Spleen (tissue), 11 donors: ENCODE measurements at regions not wholly inside any gene's neighbourhood (a gene's known extent, or its start where the extent isn't known, plus 50 kb on each side); places are given as distances from the start of the nearest gene placed in this dataset.

Experiments
- DNase-seq: peaks from one replicate; pipeline ENCODE4 v3.0.0-alpha.2; 2020
- H3K27ac ChIP-seq, 8 donors: fragments of 200-600 bp; sonication (generic) in 7 of 8; 1 replicate in 4 of 8; 2 replicates in 4 of 8; pipeline versions ENCODE4 v1.5.0 to v1.8.0; 2016 to 2021; ENCODE audit warnings: inconsistent platforms in 4 of 8, mild to moderate bottlenecking in 4 of 8, moderate library complexity in 1 of 8
- H3K27me3 ChIP-seq, 7 donors: fragments of 200-600 bp; sonication (generic) in 6 of 7; replicated peaks in 1 of 7; 1 replicate in 4 of 7; 2 replicates in 3 of 7; pipeline versions ENCODE4 v1.5.0 to v1.8.0; 2016 to 2021; ENCODE audit warnings: inconsistent platforms in 3 of 7, mild to moderate bottlenecking in 1 of 7
- H3K36me3 ChIP-seq, 6 donors: fragments of 200-600 bp; sonication (generic) in 5 of 6; 1 replicate in 4 of 6; 2 replicates in 2 of 6; pipeline versions ENCODE4 v1.5.0 to v1.8.0; 2016 to 2021; ENCODE audit warnings: inconsistent platforms in 2 of 6
- H3K4me1 ChIP-seq, 6 donors: fragments of 200-600 bp; sonication (generic) in 5 of 6; 1 replicate in 3 of 6; 2 replicates in 3 of 6; pipeline versions ENCODE4 v1.5.0 to v1.8.0; 2016 to 2021; ENCODE audit warnings: inconsistent platforms in 3 of 6
- H3K4me3 ChIP-seq, 8 donors: fragments of 200-600 bp; sonication (generic) in 7 of 8; 1 replicate in 4 of 8; 2 replicates in 4 of 8; pipeline versions ENCODE4 v1.5.0 to v1.8.0; 2016 to 2021; ENCODE audit warnings: inconsistent platforms in 4 of 8, mild to moderate bottlenecking in 4 of 8, moderate library complexity in 2 of 8
- H3K9me3 ChIP-seq, 8 donors: fragments of 200-600 bp; sonication (generic) in 7 of 8; 1 replicate in 4 of 8; 2 replicates in 4 of 8; pipeline versions ENCODE4 v1.5.0 to v1.8.0; 2016 to 2021; ENCODE audit warnings: inconsistent platforms in 4 of 8
- CTCF ChIP-seq, 11 experiments: fragments of 200-600 bp in 7 of 11; fragments of 450-650 bp in 4 of 11; sonication (generic) in 4 of 11; IDR thresholded peaks in 8 of 11; conservative IDR thresholded peaks in 3 of 11; 1 replicate in 7 of 11; 2 replicates in 4 of 11; pipeline versions ENCODE4 v1.4.0 to v1.8.0; 2016 to 2021; ENCODE audit warnings: antibody characterized with exemption in 11 of 11, inconsistent platforms in 4 of 11, mild to moderate bottlenecking in 1 of 11
- POLR2A ChIP-seq, 3 donors: fragments of 450-650 bp; IDR thresholded peaks; one replicate each; pipeline ENCODE4 v1.5.1; 2017; ENCODE audit warnings: antibody characterized with exemption in 3 of 3, mild to moderate bottlenecking in 1 of 3
- POLR2AphosphoS5 ChIP-seq, 3 donors: sonication (generic); formaldehyde crosslinking; IDR thresholded peaks; one replicate each; pipeline ENCODE4 v1.5.1; 2017; ENCODE audit warnings: antibody characterized with exemption in 3 of 3
- WGBS, 5 donors: extraction: QIAGEN DNeasy Blood & Tissue Kit in 3 of 5; methylation state at CpG; one replicate each; pipeline versions ENCODE4 v1.1.5 to v1.1.7; 2013 to 2018; 5-methylcytosine and 5-hydroxymethylcytosine counted together
- intact Hi-C: fragments of 100-400 bp; cut with DNase I; formaldehyde crosslinking; loops from one replicate; pipeline ENCODE4 v1.15.0; 2023; ENCODE audit warnings: low total_unique reads
- donor health status: healthy with polysubstance abuse.
- donor health status: DM: no; HTN: no; CAD: no; lungs with moderate emphysema.
- donor health status: DM: no; HTN: no; CAD: no.
- donor health status: Bipolar disorder and iron deficiency.
- donor health status: healthy.
- donor health status: DM: no; HTN: no; CAD: no.
- donor health status: DM: yes; HTN: yes; CAD: no.

- Histone ChIP-seq H3K4me1 (peaks cover 0 to 6% (median 0%) of the 10 kb centered on the region in 6 donors), H3K27me3 (peaks cover 0 to 8% (median 0%) of the 10 kb centered on the region in 7 donors), H3K36me3 (no peaks in the 10 kb centered on the region), H3K27ac (no peak overlapping the region), H3K9me3 (peaks cover 0 to 12% (median 2%) of the 10 kb centered on the region in 8 donors), H3K4me3 (no peak overlapping the region)
- no peak for DNase-seq
- intact Hi-C loops, result no loop called here
- TF ChIP-seq POLR2A (IDR thresholded peaks at IDR 0.05) (no peak), POLR2AphosphoS5 (IDR thresholded peaks at IDR 0.05) (no peak), CTCF (IDR thresholded peaks at IDR 0.05 in 8 of 11, conservative IDR thresholded peaks at IDR 0.05 in 3 of 11) (no peak)
- WGBS, 5 donors, result 80 to 89% (median 81%) methylated on average over 5 of the region's 5 CpGs
Observed at GRCh38 chr18:47606526-47606925, 323.9 kb downstream of the SMAD2 start.

- H3K36me3 ChIP-seq, result no peaks in the 10 kb centered on the region
- WGBS, 5 donors, result 8 to 18% (median 13%) methylated on average over 1 of the region's 1 CpG
- H3K4me3 ChIP-seq, result no peak overlapping the region
- intact Hi-C loops, result no loop called here
- peaks cover 0 to 6% (median 0%) of the 10 kb centered on the region in 6 donors for H3K4me1 ChIP-seq
- DNase-seq, result no peak
- H3K27ac ChIP-seq, result no peak overlapping the region
- no peak for TF ChIP-seq CTCF (IDR thresholded peaks at IDR 0.05 in 8 of 11, conservative IDR thresholded peaks at IDR 0.05 in 3 of 11)
- no peak for TF ChIP-seq POLR2AphosphoS5 (IDR thresholded peaks at IDR 0.05)
- TF ChIP-seq POLR2A (IDR thresholded peaks at IDR 0.05), result no peak
- H3K27me3 ChIP-seq, result peaks cover 0 to 5% (median 0%) of the 10 kb centered on the region in 7 donors
- H3K9me3 ChIP-seq, result no peaks in the 10 kb centered on the region
Observed at GRCh38 chr18:47605093-47605492, 325.4 kb downstream of the SMAD2 start.

- H3K27ac ChIP-seq, result no peak overlapping the region
- 71 to 89% (median 75%) methylated on average over 5 of the region's 5 CpGs for WGBS, 5 donors
- peaks cover 0 to 6% (median 0%) of the 10 kb centered on the region in 6 donors for H3K4me1 ChIP-seq
- H3K9me3 ChIP-seq, result no peaks in the 10 kb centered on the region
- H3K36me3 ChIP-seq, result no peaks in the 10 kb centered on the region
- intact Hi-C loops, result no loop called here
- H3K27me3 ChIP-seq, result peaks cover 0 to 6% (median 0%) of the 10 kb centered on the region in 7 donors
- TF ChIP-seq CTCF (IDR thresholded peaks at IDR 0.05 in 8 of 11, conservative IDR thresholded peaks at IDR 0.05 in 3 of 11) (no peak), POLR2A (IDR thresholded peaks at IDR 0.05) (no peak), POLR2AphosphoS5 (IDR thresholded peaks at IDR 0.05) (no peak)
- no peak overlapping the region for H3K4me3 ChIP-seq
- DNase-seq, result no peak
Observed at GRCh38 chr18:47604021-47604420, 326.4 kb downstream of the SMAD2 start.

- H3K4me3 ChIP-seq, result no peak overlapping the region
- TF ChIP-seq POLR2A (IDR thresholded peaks at IDR 0.05) (no peak), POLR2AphosphoS5 (IDR thresholded peaks at IDR 0.05) (no peak), CTCF (IDR thresholded peaks at IDR 0.05 in 8 of 11, conservative IDR thresholded peaks at IDR 0.05 in 3 of 11) (no peak)
- no peak overlapping the region for H3K27ac ChIP-seq
- no peaks in the 10 kb centered on the region for H3K36me3 ChIP-seq
- no peak for DNase-seq
- intact Hi-C loops, result no loop called here
- H3K4me1 ChIP-seq, result peaks cover 0 to 6% (median 0%) of the 10 kb centered on the region in 6 donors
- H3K27me3 ChIP-seq, result peaks cover 0 to 6% (median 0%) of the 10 kb centered on the region in 7 donors
- H3K9me3 ChIP-seq, result no peaks in the 10 kb centered on the region
- 85 to 91% (median 90%) methylated on average over 1 of the region's 1 CpG for WGBS, 5 donors
Observed at GRCh38 chr18:47603158-47603557, 327.3 kb downstream of the SMAD2 start.
